HepG2 (cell line): ENCODE measurements at regions not wholly inside any gene's neighbourhood (a gene's known extent, or its start where the extent isn't known, plus 50 kb on each side); places are given as distances from the start of the nearest gene placed in this dataset.

Experiments
- ATAC-seq: fragments of 200-7000 bp; cut with Tn5 transposase; 3 replicates; pipeline ENCODE4 v1.9.1; 2020; ENCODE audit warnings: mild to moderate bottlenecking, moderate library complexity
- BruUV-seq: library from RNA; stranded (reverse); fragments of 400-500 nt; replicated peaks from 2 replicates; lab custom pipeline; 2021; lab: Mats Ljungman, UMichigan
- CTCF ChIA-PET: fragments of 300-600 bp; formaldehyde crosslinking; extraction: SDS; loops from one replicate; lab custom pipeline; 2021; ENCODE audit warnings: low total read pairs, inconsistent platforms, low intra/inter-chr PET ratio; lab: Yijun Ruan, JAX
- POLR2A ChIA-PET: fragments of 350-600 bp; sonication (Branson Sonifier 250); formaldehyde crosslinking; loops from one replicate; lab custom pipeline; 2020; ENCODE audit warnings: antibody characterized with exemption, inconsistent platforms; lab: Yijun Ruan, JAX
- DNase-seq: peaks from one replicate; pipeline ENCODE4 v3.0.0-alpha.2; 2015; ENCODE audit warnings: low spot score
- FAIRE-seq: peaks from 3 replicates; lab custom pipeline; 2011; peaks lifted over from hg19 to GRCh38; lab: Jason Lieb, UNC
- H2AFZ ChIP-seq: one replicate; pipeline ENCODE4 v1.6.1; 2011; ENCODE audit warnings: low read length, inconsistent platforms
- H3K27ac ChIP-seq: fragments of 300-600 bp; 3 replicates; pipeline ENCODE4 v1.8.0; 2011; ENCODE audit warnings: mixed run types, mild to moderate bottlenecking, mixed read lengths, low read length, inconsistent platforms; ENCODE audit not compliant: insufficient read depth; ENCODE audit errors: extremely low read length
- H3K27me3 ChIP-seq, 2 experiments: fragments of 200-600 bp in 1 of 2; 2 replicates in 1 of 2; 3 replicates in 1 of 2; pipeline versions ENCODE4 v1.6.0 to v1.8.0; 2011; ENCODE audit warnings: low read length in 2 of 2, mild to moderate bottlenecking in 2 of 2, moderate library complexity in 2 of 2, inconsistent platforms in 1 of 2; ENCODE audit not compliant: insufficient read depth in 2 of 2, control insufficient read depth in 1 of 2
- H3K36me3 ChIP-seq, 2 experiments: fragments of 200-600 bp in 1 of 2; replicated peaks in 1 of 2; 2 replicates in 1 of 2; 3 replicates in 1 of 2; pipeline versions ENCODE4 v1.5.1 to v1.8.0; 2011; ENCODE audit warnings: low read length in 2 of 2, inconsistent platforms in 1 of 2; ENCODE audit not compliant: insufficient read depth in 2 of 2, control insufficient read depth in 1 of 2
- H3K4me1 ChIP-seq: 2 replicates; pipeline ENCODE4 v1.5.1; 2012; ENCODE audit warnings: low read length, inconsistent platforms; ENCODE audit not compliant: insufficient read depth
- H3K4me2 ChIP-seq: 2 replicates; pipeline ENCODE4 v1.6.0; 2011; ENCODE audit warnings: low read depth, low read length, inconsistent platforms
- H3K4me3 ChIP-seq, 3 experiments: fragments of 200-600 bp in 1 of 3; sonication (generic), shearing (Covaris generic) in 1 of 3; replicated peaks in 1 of 3; 2 replicates each; pipeline ENCODE4 v1.5.1; 2011 to 2016; ENCODE audit warnings: low read length in 3 of 3, inconsistent platforms in 2 of 3, low read depth in 2 of 3, mild to moderate bottlenecking in 2 of 3, control low read depth in 1 of 3, mixed read lengths in 1 of 3; ENCODE audit not compliant: insufficient read depth in 1 of 3
- H3K79me2 ChIP-seq: one replicate; pipeline ENCODE4 v1.6.1; 2011; ENCODE audit warnings: low read length, inconsistent platforms; ENCODE audit not compliant: insufficient read depth
- H3K9ac ChIP-seq: 2 replicates; pipeline ENCODE4 v1.6.0; 2011; ENCODE audit warnings: mild to moderate bottlenecking, low read depth, low read length, inconsistent platforms; ENCODE audit not compliant: insufficient read depth
- H3K9me3 ChIP-seq: 2 replicates; pipeline ENCODE4 v1.5.1; 2012; ENCODE audit warnings: mild to moderate bottlenecking, low read length
- H4K20me1 ChIP-seq: 2 replicates; pipeline ENCODE4 v1.6.0; 2011; ENCODE audit warnings: inconsistent platforms, mild to moderate bottlenecking, low read length, moderate library complexity; ENCODE audit not compliant: insufficient read depth
- ASH2L ChIP-seq: fragments of 300-600, 200-600 bp; sonication (generic); IDR thresholded peaks from 2 replicates; pipeline ENCODE4 v1.7.0; 2017; ENCODE audit warnings: low read depth, mild to moderate bottlenecking, moderate library complexity, mixed read lengths, low read length; ENCODE audit not compliant: insufficient read length
- BCL6 ChIP-seq: IDR thresholded peaks from 2 replicates; pipeline ENCODE4 v1.6.1; 2016; ENCODE audit warnings: missing genetic modification reagents, missing compliant biosample characterization
- FOSL2 ChIP-seq: sonication (generic); formaldehyde crosslinking; IDR thresholded peaks from 2 replicates; pipeline ENCODE4 v1.4.0; 2020; ENCODE audit warnings: missing genetic modification reagents
- MTF2 ChIP-seq: sonication (generic); formaldehyde crosslinking; IDR thresholded peaks from 2 replicates; pipeline ENCODE4 v1.5.0; 2020; ENCODE audit warnings: missing genetic modification reagents, borderline replicate concordance
- NPAS2 ChIP-seq: sonication (generic); formaldehyde crosslinking; IDR thresholded peaks from 2 replicates; pipeline ENCODE4 v1.8.0; 2022; ENCODE audit warnings: mild to moderate bottlenecking, missing genetic modification reagents, borderline replicate concordance
- SCMH1 ChIP-seq: sonication (generic); formaldehyde crosslinking; IDR thresholded peaks from 2 replicates; pipeline ENCODE4 v1.9.0; 2021; ENCODE audit warnings: missing genetic modification reagents, mild to moderate bottlenecking, borderline replicate concordance
- TEAD3 ChIP-seq: optimal IDR thresholded peaks from 2 replicates; pipeline ENCODE3; 2016; ENCODE audit warnings: borderline replicate concordance
- ZMYM3 ChIP-seq: sonication (generic); formaldehyde crosslinking; IDR thresholded peaks from 2 replicates; pipeline ENCODE4 v1.5.1; 2020; ENCODE audit warnings: mild to moderate bottlenecking, missing genetic modification reagents
- ZNF3 ChIP-seq: IDR thresholded peaks from 2 replicates; pipeline ENCODE4 v1.7.0; 2017; ENCODE audit warnings: inconsistent platforms
- WGBS: methylation state at CpG from one replicate; pipeline ENCODE4 v1.1.6; 2017; ENCODE audit warnings: low lambda C conversion rate; 5-methylcytosine and 5-hydroxymethylcytosine counted together
- in situ Hi-C: cut with HindIII; loops from 2 replicates; pipeline ENCODE4 v1.10.0; 2017; ENCODE audit warnings: low pct_unique_long_range_greater_than_20kb; ENCODE audit not compliant: extremely low pct_ligation_motif_present
- intact Hi-C: fragments of 100-400 bp; cut with micrococcal nuclease; formaldehyde crosslinking; loops from one replicate; pipeline ENCODE4 v1.10.0; 2022; ENCODE audit not compliant: unreplicated experiment
- TF ChIP-seq, protein P1 (sequence below): sonication (generic); formaldehyde crosslinking; IDR thresholded peaks from 2 replicates; pipeline ENCODE4 v1.4.0; 2020; ENCODE audit warnings: missing genetic modification reagents, borderline replicate concordance
- TF ChIP-seq, protein P2 (sequence below), 2 experiments: sonication (generic) in 1 of 2; formaldehyde crosslinking in 1 of 2; IDR thresholded peaks; 2 replicates each; pipeline versions ENCODE4 v1.5.1 to v1.6.1; 2011 to 2020; ENCODE audit warnings: borderline replicate concordance in 1 of 2, low read depth in 1 of 2, low read length in 1 of 2, mild to moderate bottlenecking in 1 of 2, missing genetic modification reagents in 1 of 2, moderate library complexity in 1 of 2

DNA sequence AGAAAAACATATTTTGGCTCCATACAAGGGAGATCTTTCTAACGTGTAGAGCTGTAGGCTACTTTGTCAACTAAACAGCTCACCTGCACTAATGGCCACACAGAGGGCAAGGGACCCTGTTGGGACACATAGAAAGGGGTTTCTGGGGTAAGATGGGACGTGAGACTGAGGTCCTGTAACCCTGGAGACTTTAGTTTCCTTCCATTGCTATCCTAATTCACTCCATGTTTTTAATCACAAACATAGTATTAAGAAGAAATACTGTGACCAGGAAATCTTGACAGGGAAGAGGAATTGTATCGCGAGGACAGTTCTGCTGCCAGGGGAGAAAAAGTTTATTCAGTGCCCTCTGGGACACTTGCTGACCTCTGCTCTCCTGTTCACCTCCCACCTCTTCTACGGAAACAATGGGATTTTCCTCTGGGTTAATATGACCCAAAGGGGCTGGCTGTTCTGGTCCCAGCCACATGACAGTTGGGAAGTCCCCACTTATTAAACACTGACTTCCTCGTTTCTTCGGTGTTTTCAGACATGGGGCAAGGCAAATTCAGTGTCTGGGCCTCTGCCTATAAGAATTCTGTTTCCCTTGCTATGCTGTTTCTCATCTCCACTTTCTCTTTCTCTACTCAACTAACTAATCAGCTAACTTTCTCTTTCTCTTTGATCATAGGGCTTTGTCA, 106.9 kb upstream of the SEMA6A start:
- no peak for FAIRE-seq
- POLR2A ChIA-PET: no interaction called here
- TF ChIP-seq ZNF3 (CRISPR knock-in tag) (no peak), BCL6 (no peak), ASH2L (no peak), FOSL2 (CRISPR knock-in tag) (no peak), TEAD3 (CRISPR knock-in tag) (no peak), MTF2 (CRISPR knock-in tag) (no peak), ZMYM3 (CRISPR knock-in tag) (no peak), NPAS2 (CRISPR knock-in tag) (no peak), SCMH1 (CRISPR knock-in tag) (no peak)
- TF ChIP-seq, protein P1, sequence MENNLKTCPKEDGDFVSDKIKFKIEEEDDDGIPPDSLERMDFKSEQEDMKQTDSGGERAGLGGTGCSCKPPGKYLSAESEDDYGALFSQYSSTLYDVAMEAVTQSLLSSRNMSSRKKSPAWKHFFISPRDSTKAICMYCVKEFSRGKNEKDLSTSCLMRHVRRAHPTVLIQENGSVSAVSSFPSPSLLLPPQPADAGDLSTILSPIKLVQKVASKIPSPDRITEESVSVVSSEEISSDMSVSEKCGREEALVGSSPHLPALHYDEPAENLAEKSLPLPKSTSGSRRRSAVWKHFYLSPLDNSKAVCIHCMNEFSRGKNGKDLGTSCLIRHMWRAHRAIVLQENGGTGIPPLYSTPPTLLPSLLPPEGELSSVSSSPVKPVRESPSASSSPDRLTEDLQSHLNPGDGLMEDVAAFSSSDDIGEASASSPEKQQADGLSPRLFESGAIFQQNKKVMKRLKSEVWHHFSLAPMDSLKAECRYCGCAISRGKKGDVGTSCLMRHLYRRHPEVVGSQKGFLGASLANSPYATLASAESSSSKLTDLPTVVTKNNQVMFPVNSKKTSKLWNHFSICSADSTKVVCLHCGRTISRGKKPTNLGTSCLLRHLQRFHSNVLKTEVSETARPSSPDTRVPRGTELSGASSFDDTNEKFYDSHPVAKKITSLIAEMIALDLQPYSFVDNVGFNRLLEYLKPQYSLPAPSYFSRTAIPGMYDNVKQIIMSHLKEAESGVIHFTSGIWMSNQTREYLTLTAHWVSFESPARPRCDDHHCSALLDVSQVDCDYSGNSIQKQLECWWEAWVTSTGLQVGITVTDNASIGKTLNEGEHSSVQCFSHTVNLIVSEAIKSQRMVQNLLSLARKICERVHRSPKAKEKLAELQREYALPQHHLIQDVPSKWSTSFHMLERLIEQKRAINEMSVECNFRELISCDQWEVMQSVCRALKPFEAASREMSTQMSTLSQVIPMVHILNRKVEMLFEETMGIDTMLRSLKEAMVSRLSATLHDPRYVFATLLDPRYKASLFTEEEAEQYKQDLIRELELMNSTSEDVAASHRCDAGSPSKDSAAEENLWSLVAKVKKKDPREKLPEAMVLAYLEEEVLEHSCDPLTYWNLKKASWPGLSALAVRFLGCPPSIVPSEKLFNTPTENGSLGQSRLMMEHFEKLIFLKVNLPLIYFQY (CRISPR knock-in tag): no peak
- TF ChIP-seq, protein P2, sequence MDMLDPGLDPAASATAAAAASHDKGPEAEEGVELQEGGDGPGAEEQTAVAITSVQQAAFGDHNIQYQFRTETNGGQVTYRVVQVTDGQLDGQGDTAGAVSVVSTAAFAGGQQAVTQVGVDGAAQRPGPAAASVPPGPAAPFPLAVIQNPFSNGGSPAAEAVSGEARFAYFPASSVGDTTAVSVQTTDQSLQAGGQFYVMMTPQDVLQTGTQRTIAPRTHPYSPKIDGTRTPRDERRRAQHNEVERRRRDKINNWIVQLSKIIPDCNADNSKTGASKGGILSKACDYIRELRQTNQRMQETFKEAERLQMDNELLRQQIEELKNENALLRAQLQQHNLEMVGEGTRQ (IDR thresholded peaks at IDR 0.05; ENCODE audit: low read depth, low read length): no peak
- TF ChIP-seq, protein P2 (CRISPR knock-in tag; IDR thresholded peaks at IDR 0.05; ENCODE audit: borderline replicate concordance): no peak
- TF ChIP-seq, all 625 proteins: peak for 0
- in situ Hi-C loops (no loop called here), intact Hi-C loops (no loop called here)
- H2AFZ ChIP-seq: peak overlapping the region; percentile 62
- BruUV-seq: no TSS peak
- H3K27ac ChIP-seq: no peak overlapping the region
- peak overlapping the region; percentile 36 for H3K4me2 ChIP-seq
- H4K20me1 ChIP-seq: no peaks in the 10 kb centered on the region
- H3K27me3 ChIP-seq: peaks cover 1 to 17% of the 10 kb centered on the region in 2 experiments; a peak in 4 of 5 replicates
- no peaks in the 10 kb centered on the region for H3K36me3 ChIP-seq
- no peaks in the 10 kb centered on the region for H3K79me2 ChIP-seq
- H3K4me3 ChIP-seq: no peak overlapping the region
- ATAC-seq (no peak), DNase-seq (no peak)
- no peaks in the 10 kb centered on the region for H3K9me3 ChIP-seq
- CTCF ChIA-PET: no interaction called here
- WGBS: 33% methylated on average over 7 of the region's 7 CpGs
- peaks cover 34% of the 10 kb centered on the region for H3K4me1 ChIP-seq
- H3K9ac ChIP-seq: no peak overlapping the region
